PC-3 (cell line): ENCODE measurements at regions not wholly inside any gene's neighbourhood (a gene's known extent, or its start where the extent isn't known, plus 50 kb on each side); places are given as distances from the start of the nearest gene placed in this dataset.

Experiments used
- CTCF ChIP-seq: fragments of 300-600 bp; sonication (generic); conservative IDR thresholded peaks from 2 replicates; pipeline ENCODE4 v1.5.1; 2017; ENCODE audit warnings: antibody characterized with exemption, low read depth, mild to moderate bottlenecking, low read length
- EZH2 ChIP-seq: fragments of 300-600 bp; sonication (generic); IDR thresholded peaks from one replicate; pipeline ENCODE4 v1.6.1; 2017; ENCODE audit warnings: antibody characterized with exemption, mild to moderate bottlenecking, low read length; ENCODE audit not compliant: unreplicated experiment
- EZH2phosphoT487 ChIP-seq: fragments of 300-600 bp; sonication (generic); IDR thresholded peaks from 2 replicates; pipeline ENCODE4 v1.6.1; 2018; ENCODE audit warnings: mild to moderate bottlenecking, antibody characterized with exemption, low read length, borderline replicate concordance

- TF ChIP-seq EZH2 (no peak), CTCF (no peak), EZH2phosphoT487 (no peak)
Observed at GRCh38 chr3:194077602-194078001, 58.3 kb upstream of the HES1 start.
